ENCODE measurements at regions not wholly inside any gene's neighbourhood (a gene's known extent, or its start where the extent isn't known, plus 50 kb on each side); places are given as distances from the start of the nearest gene placed in this dataset.

- TF ChIP-seq CTCF (IDR thresholded peaks at IDR 0.05) (no peak), POLR2A (IDR thresholded peaks at IDR 0.05) (no peak)
Observed at GRCh38 chr6:126788861-126789365, 329.6 kb upstream of the RSPO3 start.
